NB4 (cell line): ENCODE measurements at regions not wholly inside any gene's neighbourhood (a gene's known extent, or its start where the extent isn't known, plus 50 kb on each side); places are given as distances from the start of the nearest gene placed in this dataset.

Source experiments
- CTCF ChIP-seq: IDR thresholded peaks from one replicate; pipeline ENCODE4 v1.5.1; 2012; ENCODE audit warnings: low read depth, low read length
- POLR2A ChIP-seq: IDR thresholded peaks from 2 replicates; pipeline ENCODE4 v1.6.1; 2011; ENCODE audit warnings: mild to moderate bottlenecking; ENCODE audit not compliant: insufficient read length; ENCODE audit errors: extremely low read depth

GRCh38 chr16:80380514-80380913, 160.3 kb upstream of the DYNLRB2 start:
- TF ChIP-seq POLR2A (no peak), CTCF (no peak)
